Heart left ventricle (tissue), 13 donors: ENCODE measurements at regions not wholly inside any gene's neighbourhood (a gene's known extent, or its start where the extent isn't known, plus 50 kb on each side); places are given as distances from the start of the nearest gene placed in this dataset.

ENCODE experiments used
- POLR2A ChIP-seq, 2 donors: fragments of 450-650 bp; IDR thresholded peaks; one replicate each; pipeline ENCODE4 v1.6.1; 2017; ENCODE audit warnings: antibody characterized with exemption in 2 of 2, mild to moderate bottlenecking in 2 of 2, moderate library complexity in 2 of 2
- TF ChIP-seq, protein P1 (sequence below), 12 donors: fragments of 200-600 bp; sonication (generic) in 4 of 12; IDR thresholded peaks; one replicate each; pipeline versions ENCODE4 v1.5.0 to v1.8.0; 2018 to 2022; ENCODE audit warnings: antibody characterized with exemption in 12 of 12, mild to moderate bottlenecking in 5 of 12
- donor health status: ischemic (EF 13 %, LVEDD 7.1; RV severe dilation, severe dysfunction).
- donor health status: DM: no; HTN: yes; CAD: no.
- donor health status: DM: no; HTN: no; CAD: no.
- donor health status: ischemic (EF 25% LVEDD 6.9; RV normal size, moderate dysfunction).
- donor health status: ischemic (EF 25% LVEDD 5.7; RV mildly dilated, moderate dysfunction).
- donor health status: ischemic (EF 35%, LVEDD 5.7; RV mildly dilated, moderate dysfunction).
- donor health status: nonischemic (EF 11% LVEDD 7.7; RV severe dilation, severe dysfunction).
- donor health status: DM: yes; HTN: yes; CAD: no.
- donor health status: PGD.
- donor health status: ischemic (EF 29% LVEDD 5.4; RV normal size, mild dysfunction).
- donor health status: nonischemic (EF 23%, LVEDD 6.1; RV moderate dilation, normal function).

- TF ChIP-seq, protein P1, sequence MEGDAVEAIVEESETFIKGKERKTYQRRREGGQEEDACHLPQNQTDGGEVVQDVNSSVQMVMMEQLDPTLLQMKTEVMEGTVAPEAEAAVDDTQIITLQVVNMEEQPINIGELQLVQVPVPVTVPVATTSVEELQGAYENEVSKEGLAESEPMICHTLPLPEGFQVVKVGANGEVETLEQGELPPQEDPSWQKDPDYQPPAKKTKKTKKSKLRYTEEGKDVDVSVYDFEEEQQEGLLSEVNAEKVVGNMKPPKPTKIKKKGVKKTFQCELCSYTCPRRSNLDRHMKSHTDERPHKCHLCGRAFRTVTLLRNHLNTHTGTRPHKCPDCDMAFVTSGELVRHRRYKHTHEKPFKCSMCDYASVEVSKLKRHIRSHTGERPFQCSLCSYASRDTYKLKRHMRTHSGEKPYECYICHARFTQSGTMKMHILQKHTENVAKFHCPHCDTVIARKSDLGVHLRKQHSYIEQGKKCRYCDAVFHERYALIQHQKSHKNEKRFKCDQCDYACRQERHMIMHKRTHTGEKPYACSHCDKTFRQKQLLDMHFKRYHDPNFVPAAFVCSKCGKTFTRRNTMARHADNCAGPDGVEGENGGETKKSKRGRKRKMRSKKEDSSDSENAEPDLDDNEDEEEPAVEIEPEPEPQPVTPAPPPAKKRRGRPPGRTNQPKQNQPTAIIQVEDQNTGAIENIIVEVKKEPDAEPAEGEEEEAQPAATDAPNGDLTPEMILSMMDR (IDR thresholded peaks at IDR 0.05): no peak
- no peak for TF ChIP-seq POLR2A (IDR thresholded peaks at IDR 0.05)
These were observed 804.5 kb upstream of the SOX9 start for GRCh38 chr17:71316176-71316897.
